ENCODE measurements at regions not wholly inside any gene's neighbourhood (a gene's known extent, or its start where the extent isn't known, plus 50 kb on each side); places are given as distances from the start of the nearest gene placed in this dataset.

DNA sequence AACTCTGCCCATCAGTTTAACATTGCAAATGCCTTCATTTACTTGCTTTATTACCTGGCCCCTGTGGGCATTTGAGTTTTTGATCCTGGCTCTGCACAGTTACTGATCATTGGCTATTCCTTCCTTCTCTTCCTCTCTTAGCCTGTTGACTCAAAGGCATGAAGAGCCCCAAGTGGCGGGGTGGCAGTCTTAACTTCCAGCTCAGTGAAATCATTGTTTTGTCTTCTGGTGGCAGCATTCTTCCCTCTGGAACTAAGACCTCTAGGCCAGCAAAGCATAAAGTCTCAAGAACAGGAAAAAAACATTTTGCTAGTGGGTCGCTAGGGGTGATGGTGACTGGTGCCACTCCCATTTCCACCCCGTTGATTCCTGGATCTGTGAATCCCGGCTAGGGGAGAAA is 52.3 kb upstream of the MRTFB start:
- no peak for DNase-seq (ENCODE audit: low spot score)
- H3K27ac Mint-ChIP-seq (ENCODE audit: unreplicated experiment) = no peak overlapping the region
- H3K36me3 Mint-ChIP-seq (ENCODE audit: low read depth, unreplicated experiment) = no peaks in the 10 kb centered on the region

DNA sequence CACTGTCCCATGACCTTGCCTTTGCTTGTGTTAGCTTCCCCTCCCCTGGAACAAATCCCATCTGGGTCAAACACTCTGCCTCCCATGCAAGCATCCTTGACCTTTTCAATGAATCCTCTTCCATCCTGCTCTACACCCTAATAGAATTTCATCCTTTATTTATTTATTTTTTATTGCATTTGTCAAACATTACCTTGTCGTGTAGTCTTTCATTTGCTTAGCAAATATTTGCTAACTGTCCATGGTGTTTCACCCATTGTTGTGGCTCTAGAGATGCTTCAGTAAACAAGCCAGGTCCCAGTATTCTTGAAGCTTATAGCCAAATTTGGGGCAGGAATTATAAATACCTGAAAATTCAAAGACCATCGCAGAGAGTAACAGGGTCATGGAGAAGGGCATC is 51.0 kb upstream of the MRTFB start:
- TF ChIP-seq, protein P1, sequence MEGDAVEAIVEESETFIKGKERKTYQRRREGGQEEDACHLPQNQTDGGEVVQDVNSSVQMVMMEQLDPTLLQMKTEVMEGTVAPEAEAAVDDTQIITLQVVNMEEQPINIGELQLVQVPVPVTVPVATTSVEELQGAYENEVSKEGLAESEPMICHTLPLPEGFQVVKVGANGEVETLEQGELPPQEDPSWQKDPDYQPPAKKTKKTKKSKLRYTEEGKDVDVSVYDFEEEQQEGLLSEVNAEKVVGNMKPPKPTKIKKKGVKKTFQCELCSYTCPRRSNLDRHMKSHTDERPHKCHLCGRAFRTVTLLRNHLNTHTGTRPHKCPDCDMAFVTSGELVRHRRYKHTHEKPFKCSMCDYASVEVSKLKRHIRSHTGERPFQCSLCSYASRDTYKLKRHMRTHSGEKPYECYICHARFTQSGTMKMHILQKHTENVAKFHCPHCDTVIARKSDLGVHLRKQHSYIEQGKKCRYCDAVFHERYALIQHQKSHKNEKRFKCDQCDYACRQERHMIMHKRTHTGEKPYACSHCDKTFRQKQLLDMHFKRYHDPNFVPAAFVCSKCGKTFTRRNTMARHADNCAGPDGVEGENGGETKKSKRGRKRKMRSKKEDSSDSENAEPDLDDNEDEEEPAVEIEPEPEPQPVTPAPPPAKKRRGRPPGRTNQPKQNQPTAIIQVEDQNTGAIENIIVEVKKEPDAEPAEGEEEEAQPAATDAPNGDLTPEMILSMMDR (IDR thresholded peaks at IDR 0.05; ENCODE audit: unreplicated experiment) = no peak
- Mint-ChIP-seq H3K27me3 (ENCODE audit: unreplicated experiment) (no peaks in the 10 kb centered on the region), H3K4me3 (ENCODE audit: unreplicated experiment) (no peak overlapping the region), H3K9me3 (ENCODE audit: unreplicated experiment) (no peaks in the 10 kb centered on the region), H3K4me1 (ENCODE audit: unreplicated experiment) (peaks cover 7% of the 10 kb centered on the region), H3K36me3 (ENCODE audit: low read depth, unreplicated experiment) (no peaks in the 10 kb centered on the region), H3K27ac (ENCODE audit: unreplicated experiment) (no peak overlapping the region)
- no peak for DNase-seq (ENCODE audit: low spot score)

More for the DNA sequence above, 52.3 kb upstream of the MRTFB start:
- no peaks in the 10 kb centered on the region for H3K27me3 Mint-ChIP-seq (ENCODE audit: unreplicated experiment)
- H3K4me1 Mint-ChIP-seq (ENCODE audit: unreplicated experiment) = peaks cover 7% of the 10 kb centered on the region
- H3K4me3 Mint-ChIP-seq (ENCODE audit: unreplicated experiment) = no peak overlapping the region
- H3K9me3 Mint-ChIP-seq (ENCODE audit: unreplicated experiment) = no peaks in the 10 kb centered on the region
- TF ChIP-seq, protein P1 (IDR thresholded peaks at IDR 0.05; ENCODE audit: unreplicated experiment) = no peak
